ENCODE measurements at regions not wholly inside any gene's neighbourhood (a gene's known extent, or its start where the extent isn't known, plus 50 kb on each side); places are given as distances from the start of the nearest gene placed in this dataset.

DNA sequence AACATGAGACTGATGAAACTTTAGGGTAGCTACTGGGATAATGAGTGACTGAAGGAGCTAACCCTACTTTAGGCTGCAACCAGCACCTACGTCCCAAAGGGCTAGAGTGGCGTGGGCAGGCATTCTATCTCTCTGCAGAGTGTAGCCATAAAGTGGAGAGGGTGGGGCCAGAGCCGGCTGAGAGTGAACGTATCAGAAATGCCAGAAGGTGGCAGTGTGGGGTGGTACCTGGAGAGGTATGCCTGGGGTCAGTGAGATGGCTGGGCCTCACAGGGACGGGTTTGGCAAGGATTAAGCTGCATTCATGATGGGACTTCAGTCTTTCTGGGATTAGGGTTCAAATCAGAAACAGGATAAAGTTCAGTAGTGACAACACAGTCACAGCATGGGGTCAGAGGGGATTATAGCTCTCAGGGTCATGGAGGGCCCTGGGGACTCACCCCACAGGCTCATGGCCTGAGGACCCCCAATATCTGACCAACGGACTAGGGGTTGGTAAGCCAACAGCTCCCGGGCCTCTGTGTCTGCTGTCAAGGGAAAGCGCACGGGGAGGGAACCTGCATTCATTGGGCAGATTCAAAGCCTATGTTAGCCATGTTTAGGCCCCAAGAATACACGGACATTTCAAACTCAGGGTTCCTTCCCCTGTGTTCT lies 86.5 kb upstream of the FOXB1 start:
- POLR2A ChIA-PET, result interaction anchor here (0.8 to 1.4 kb wide), 3 partner anchors 36 to 89 kb away, joined by 4 read pairs; partner anchors contain the start of gene FOXB1
- H3K27ac ChIP-seq (ENCODE audit: extremely low read depth, low read depth, low read length), result no peak overlapping the region
- H3K4me3 ChIP-seq (ENCODE audit: low read depth, low read length), result no peak overlapping the region
- no peaks in the 10 kb centered on the region for H3K9me3 ChIP-seq (ENCODE audit: control insufficient read depth, insufficient read depth, low read depth, low read length)
- CTCF ChIA-PET, result interaction anchor here (0.6 to 7.8 kb wide), 35 partner anchors 9 to 409 kb away, joined by 3 to 71 read pairs (median 3); partner anchors contain the start of gene FOXB1
- H3K36me3 ChIP-seq (ENCODE audit: control insufficient read depth in 2 of 2, insufficient read depth in 1 of 2, low read length in 2 of 2), result no peaks in the 10 kb centered on the region
- peaks cover 13% of the 10 kb centered on the region for H3K4me1 ChIP-seq (ENCODE audit: control insufficient read depth, insufficient read depth, low read length)
- TF ChIP-seq ZNF600 (tag by site-specific recombination; IDR thresholded peaks at IDR 0.05), result no peak
- TF ChIP-seq SETDB1 (IDR thresholded peaks at IDR 0.05; ENCODE audit: insufficient read length, low read length), result no peak
- TF ChIP-seq KLF7 (tag by site-specific recombination; IDR thresholded peaks at IDR 0.05; ENCODE audit: borderline replicate concordance), result 0 out of 2 replicates have a peak, but pooled peaks have one; percentile 46
- TF ChIP-seq ZNF133 (tag by site-specific recombination; IDR thresholded peaks at IDR 0.05), result no peak
- TF ChIP-seq KLF1 (tag by site-specific recombination; IDR thresholded peaks at IDR 0.05), result no peak
- TF ChIP-seq ZNF221 (tag by site-specific recombination; IDR thresholded peaks at IDR 0.05; ENCODE audit: borderline replicate concordance), result no peak
- TF ChIP-seq ZNF350 (tag by site-specific recombination; IDR thresholded peaks at IDR 0.05), result no peak
- TF ChIP-seq KLF10 (tag by site-specific recombination; IDR thresholded peaks at IDR 0.05), result no peak
- TF ChIP-seq ZBTB48 (tag by site-specific recombination; IDR thresholded peaks at IDR 0.05), result no peak
- TF ChIP-seq ZNF544 (tag by site-specific recombination; IDR thresholded peaks at IDR 0.05), result no peak
- TF ChIP-seq ZNF707 (tag by site-specific recombination; IDR thresholded peaks at IDR 0.05), result no peak
- TF ChIP-seq, protein P1, sequence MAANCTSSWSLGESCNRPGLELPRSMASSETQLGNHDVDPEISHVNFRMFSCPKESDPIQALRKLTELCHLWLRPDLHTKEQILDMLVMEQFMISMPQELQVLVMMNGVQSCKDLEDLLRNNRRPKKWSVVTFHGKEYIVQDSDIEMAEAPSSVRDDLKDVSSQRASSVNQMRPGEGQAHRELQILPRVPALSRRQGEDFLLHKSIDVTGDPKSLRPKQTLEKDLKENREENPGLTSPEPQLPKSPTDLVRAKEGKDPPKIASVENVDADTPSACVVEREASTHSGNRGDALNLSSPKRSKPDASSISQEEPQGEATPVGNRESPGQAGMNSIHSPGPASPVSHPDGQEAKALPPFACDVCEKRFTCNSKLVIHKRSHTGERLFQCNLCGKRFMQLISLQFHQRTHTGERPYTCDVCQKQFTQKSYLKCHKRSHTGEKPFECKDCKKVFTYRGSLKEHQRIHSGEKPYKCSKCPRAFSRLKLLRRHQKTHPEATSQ (tag by site-specific recombination; IDR thresholded peaks at IDR 0.05), result no peak
- TF ChIP-seq, protein P2, sequence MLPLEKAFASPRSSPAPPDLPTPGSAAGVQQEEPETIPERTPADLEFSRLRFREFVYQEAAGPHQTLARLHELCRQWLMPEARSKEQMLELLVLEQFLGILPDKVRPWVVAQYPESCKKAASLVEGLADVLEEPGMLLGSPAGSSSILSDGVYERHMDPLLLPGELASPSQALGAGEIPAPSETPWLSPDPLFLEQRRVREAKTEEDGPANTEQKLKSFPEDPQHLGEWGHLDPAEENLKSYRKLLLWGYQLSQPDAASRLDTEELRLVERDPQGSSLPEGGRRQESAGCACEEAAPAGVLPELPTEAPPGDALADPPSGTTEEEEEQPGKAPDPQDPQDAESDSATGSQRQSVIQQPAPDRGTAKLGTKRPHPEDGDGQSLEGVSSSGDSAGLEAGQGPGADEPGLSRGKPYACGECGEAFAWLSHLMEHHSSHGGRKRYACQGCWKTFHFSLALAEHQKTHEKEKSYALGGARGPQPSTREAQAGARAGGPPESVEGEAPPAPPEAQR (tag by site-specific recombination; IDR thresholded peaks at IDR 0.05), result no peak
- TF ChIP-seq, protein P3, sequence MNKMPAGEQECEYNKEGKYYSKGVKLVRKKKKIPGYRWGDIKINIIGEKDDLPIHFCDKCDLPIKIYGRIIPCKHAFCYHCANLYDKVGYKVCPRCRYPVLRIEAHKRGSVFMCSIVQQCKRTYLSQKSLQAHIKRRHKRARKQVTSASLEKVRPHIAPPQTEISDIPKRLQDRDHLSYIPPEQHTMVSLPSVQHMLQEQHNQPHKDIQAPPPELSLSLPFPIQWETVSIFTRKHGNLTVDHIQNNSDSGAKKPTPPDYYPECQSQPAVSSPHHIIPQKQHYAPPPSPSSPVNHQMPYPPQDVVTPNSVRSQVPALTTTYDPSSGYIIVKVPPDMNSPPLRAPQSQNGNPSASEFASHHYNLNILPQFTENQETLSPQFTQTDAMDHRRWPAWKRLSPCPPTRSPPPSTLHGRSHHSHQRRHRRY (tag by site-specific recombination; IDR thresholded peaks at IDR 0.05), result no peak
- TF ChIP-seq, protein P4, sequence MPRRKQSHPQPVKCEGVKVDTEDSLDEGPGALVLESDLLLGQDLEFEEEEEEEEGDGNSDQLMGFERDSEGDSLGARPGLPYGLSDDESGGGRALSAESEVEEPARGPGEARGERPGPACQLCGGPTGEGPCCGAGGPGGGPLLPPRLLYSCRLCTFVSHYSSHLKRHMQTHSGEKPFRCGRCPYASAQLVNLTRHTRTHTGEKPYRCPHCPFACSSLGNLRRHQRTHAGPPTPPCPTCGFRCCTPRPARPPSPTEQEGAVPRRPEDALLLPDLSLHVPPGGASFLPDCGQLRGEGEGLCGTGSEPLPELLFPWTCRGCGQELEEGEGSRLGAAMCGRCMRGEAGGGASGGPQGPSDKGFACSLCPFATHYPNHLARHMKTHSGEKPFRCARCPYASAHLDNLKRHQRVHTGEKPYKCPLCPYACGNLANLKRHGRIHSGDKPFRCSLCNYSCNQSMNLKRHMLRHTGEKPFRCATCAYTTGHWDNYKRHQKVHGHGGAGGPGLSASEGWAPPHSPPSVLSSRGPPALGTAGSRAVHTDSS (tag by site-specific recombination; IDR thresholded peaks at IDR 0.05), result no peak
- TF ChIP-seq ZNF311 (tag by site-specific recombination; IDR thresholded peaks at IDR 0.05; ENCODE audit: borderline replicate concordance), result no peak
- TF ChIP-seq ZNF2 (tag by site-specific recombination; IDR thresholded peaks at IDR 0.05), result peak; percentile 94
- TF ChIP-seq ZNF830 (tag by site-specific recombination; IDR thresholded peaks at IDR 0.05; ENCODE audit: low read depth), result no peak
- TF ChIP-seq ZNF138 (tag by site-specific recombination; IDR thresholded peaks at IDR 0.05; ENCODE audit: borderline replicate concordance), result no peak
- TF ChIP-seq, protein P5, sequence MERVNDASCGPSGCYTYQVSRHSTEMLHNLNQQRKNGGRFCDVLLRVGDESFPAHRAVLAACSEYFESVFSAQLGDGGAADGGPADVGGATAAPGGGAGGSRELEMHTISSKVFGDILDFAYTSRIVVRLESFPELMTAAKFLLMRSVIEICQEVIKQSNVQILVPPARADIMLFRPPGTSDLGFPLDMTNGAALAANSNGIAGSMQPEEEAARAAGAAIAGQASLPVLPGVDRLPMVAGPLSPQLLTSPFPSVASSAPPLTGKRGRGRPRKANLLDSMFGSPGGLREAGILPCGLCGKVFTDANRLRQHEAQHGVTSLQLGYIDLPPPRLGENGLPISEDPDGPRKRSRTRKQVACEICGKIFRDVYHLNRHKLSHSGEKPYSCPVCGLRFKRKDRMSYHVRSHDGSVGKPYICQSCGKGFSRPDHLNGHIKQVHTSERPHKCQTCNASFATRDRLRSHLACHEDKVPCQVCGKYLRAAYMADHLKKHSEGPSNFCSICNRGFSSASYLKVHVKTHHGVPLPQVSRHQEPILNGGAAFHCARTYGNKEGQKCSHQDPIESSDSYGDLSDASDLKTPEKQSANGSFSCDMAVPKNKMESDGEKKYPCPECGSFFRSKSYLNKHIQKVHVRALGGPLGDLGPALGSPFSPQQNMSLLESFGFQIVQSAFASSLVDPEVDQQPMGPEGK (tag by site-specific recombination; IDR thresholded peaks at IDR 0.05), result peak; percentile 56
- TF ChIP-seq SP7 (tag by site-specific recombination; IDR thresholded peaks at IDR 0.05), result 0 out of 2 replicates have a peak, but pooled peaks have one; percentile 9
- TF ChIP-seq ZNF23 (tag by site-specific recombination; IDR thresholded peaks at IDR 0.05; ENCODE audit: borderline replicate concordance), result no peak
- TF ChIP-seq ZNF658 (tag by site-specific recombination; IDR thresholded peaks at IDR 0.05), result no peak
- no peak for TF ChIP-seq ZNF214 (tag by site-specific recombination; IDR thresholded peaks at IDR 0.05; ENCODE audit: borderline replicate concordance)
- peak; percentile 76 for TF ChIP-seq ZBTB17 (tag by site-specific recombination; IDR thresholded peaks at IDR 0.05)
- no peak for TF ChIP-seq ZNF37A (tag by site-specific recombination; IDR thresholded peaks at IDR 0.05)
- TF ChIP-seq, protein P6, sequence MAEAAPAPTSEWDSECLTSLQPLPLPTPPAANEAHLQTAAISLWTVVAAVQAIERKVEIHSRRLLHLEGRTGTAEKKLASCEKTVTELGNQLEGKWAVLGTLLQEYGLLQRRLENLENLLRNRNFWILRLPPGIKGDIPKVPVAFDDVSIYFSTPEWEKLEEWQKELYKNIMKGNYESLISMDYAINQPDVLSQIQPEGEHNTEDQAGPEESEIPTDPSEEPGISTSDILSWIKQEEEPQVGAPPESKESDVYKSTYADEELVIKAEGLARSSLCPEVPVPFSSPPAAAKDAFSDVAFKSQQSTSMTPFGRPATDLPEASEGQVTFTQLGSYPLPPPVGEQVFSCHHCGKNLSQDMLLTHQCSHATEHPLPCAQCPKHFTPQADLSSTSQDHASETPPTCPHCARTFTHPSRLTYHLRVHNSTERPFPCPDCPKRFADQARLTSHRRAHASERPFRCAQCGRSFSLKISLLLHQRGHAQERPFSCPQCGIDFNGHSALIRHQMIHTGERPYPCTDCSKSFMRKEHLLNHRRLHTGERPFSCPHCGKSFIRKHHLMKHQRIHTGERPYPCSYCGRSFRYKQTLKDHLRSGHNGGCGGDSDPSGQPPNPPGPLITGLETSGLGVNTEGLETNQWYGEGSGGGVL (tag by site-specific recombination; IDR thresholded peaks at IDR 0.05), result no peak
